ENCODE measurements at regions not wholly inside any gene's neighbourhood (a gene's known extent, or its start where the extent isn't known, plus 50 kb on each side); places are given as distances from the start of the nearest gene placed in this dataset.

DNA sequence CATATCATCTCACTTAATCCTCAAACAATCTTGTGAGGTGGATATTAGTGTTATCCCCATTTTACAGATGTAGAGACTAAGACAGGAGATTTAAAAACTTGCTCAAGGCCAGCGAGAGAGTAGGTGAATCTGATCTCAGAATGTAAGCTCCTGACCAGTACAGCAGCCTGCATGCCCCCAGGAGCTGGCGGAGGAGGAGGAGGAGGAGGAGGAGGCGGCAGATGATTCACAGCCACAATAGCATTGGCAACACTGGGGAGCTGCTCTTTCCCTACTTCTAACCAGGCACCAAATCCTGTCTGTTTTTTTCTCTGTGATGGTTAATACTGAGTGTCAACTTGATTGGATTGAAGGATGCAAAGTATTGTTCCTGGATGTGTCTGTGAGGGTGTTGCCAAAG lies 243.2 kb downstream of the ATG4C start:
- intact Hi-C loops (cut with DNase I), result no loop called here
- ATAC-seq, result no peak
- DNase-seq (ENCODE audit: low spot score), result no peak

DNA sequence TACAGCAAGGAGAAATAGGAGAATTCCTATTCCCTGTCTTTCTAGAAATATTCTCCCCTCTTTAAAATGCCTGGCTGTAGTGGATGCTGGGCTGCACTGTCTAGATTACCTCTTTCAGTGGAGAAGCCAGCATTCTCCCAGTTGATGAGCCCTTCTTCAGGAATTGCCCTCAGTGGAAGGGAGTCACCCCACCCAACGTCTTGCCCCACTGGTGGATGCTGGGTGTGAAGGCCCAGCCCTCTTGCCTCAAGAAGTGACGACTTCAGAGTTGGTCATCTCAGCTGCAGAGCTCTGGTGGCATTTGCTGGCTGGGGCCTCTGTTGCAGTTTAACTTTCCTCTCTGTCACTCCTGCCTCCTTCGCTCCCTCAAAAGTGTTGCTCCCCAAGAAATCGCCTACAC lies 248.2 kb downstream of the ATG4C start:
- intact Hi-C loops (cut with DNase I), result no loop called here
- DNase-seq (ENCODE audit: low spot score), result no peak
- ATAC-seq, result no peak

DNA sequence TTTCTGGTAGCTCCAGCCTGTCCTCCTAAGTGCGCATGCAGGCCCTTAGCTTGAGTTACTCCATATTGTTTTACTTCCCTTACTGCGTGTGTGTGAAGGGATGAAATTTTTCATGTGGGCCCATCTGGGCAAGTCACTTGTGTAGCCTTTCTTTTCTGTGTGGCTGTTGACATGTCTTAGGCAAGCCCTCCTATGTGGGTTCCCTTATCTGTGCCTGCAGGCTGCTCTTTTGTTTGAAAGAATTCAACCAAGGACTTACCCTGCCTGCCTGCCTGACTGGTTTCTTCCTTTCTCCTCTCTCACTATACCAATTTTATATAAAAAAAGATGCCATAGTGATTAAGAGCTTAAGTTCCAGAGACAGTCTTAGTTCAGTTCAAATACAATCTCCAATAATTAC lies 249.3 kb downstream of the ATG4C start:
- ATAC-seq, result no peak
- DNase-seq (ENCODE audit: low spot score), result no peak
- intact Hi-C loops (cut with DNase I), result no loop called here

DNA sequence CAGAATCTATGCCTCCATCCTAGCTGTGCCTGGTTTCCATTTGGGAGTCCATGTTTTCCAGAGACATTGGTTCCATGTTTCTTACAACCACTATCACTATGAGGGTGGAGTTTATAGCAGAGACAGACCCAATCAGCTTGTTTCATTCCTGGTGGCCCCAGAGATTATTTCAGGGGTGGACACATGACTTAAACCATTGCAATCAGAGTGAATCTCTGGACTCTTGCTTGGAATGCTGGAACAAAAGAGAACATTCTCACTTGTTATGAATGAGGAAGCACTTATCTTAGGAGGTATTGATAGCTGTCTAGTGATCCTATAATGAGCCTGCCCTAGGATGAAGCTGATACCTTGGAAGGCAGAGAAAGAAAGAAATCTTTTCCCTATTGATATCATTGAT lies 250.3 kb downstream of the ATG4C start:
- ATAC-seq (no peak), DNase-seq (ENCODE audit: low spot score) (no peak)
- intact Hi-C loops (cut with DNase I), result no loop called here

DNA sequence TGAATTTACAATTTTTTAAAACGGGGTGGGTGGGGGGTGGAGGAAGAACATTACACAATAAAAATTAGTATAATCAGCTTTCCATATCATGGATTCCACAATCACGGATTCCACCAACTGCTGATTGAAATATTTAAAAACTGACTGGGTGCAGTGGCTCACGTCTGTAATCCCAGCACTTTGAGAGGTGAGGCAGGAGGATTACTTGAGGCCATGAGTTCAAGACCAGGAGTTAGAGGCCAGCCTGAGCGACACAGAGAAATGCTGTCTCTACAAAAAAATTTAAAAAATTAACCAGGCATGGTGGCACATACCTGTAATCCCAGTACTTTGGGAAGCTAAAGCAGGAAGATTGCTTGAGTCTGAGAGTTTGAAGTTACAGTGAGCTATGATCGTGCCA lies 254.7 kb downstream of the ATG4C start:
- ATAC-seq (no peak), DNase-seq (ENCODE audit: low spot score) (no peak)
- intact Hi-C loops (cut with DNase I), result no loop called here

DNA sequence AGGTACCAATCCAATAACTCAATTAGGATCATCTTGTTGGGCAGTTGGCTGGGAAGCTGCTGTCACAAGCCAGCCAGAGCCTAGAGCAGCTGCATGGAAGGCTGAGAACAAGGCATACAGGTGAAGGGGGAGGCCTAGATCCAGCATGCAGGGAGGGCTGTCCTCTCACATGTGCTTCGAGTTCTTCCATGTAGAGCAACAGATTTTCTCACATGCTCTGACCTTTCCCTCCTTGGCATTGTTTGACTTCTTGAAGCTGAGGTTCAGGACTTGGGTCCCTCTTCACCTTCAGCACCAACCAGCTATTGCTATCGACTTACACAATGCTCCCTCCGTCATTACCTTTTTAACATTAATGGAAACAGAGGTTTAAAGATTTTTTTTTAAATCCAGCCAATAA lies 257.7 kb downstream of the ATG4C start:
- ATAC-seq (no peak), DNase-seq (ENCODE audit: low spot score) (no peak)
- intact Hi-C loops (cut with DNase I), result no loop called here

DNA sequence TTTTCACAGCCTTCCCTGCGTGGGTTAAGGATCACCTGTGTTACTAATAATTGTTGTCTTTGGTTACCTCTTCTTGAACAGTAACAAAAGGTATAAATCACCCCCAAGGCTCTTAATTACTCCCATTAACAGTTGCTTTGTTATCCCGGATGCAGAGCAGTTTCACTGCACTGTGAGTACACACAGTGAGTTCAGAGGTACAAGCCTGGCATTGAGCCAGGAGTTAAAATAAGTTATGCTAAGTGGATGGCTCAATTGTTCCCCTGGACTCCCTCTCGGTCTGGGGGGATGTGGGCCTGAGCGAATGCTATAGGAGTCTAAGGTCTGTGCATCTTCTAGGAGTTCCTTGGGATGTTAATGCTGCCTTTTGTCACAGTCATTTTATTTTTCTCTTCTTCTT lies 258.3 kb downstream of the ATG4C start:
- intact Hi-C loops (cut with DNase I), result no loop called here
- DNase-seq (ENCODE audit: low spot score) (no peak), ATAC-seq (no peak)

DNA sequence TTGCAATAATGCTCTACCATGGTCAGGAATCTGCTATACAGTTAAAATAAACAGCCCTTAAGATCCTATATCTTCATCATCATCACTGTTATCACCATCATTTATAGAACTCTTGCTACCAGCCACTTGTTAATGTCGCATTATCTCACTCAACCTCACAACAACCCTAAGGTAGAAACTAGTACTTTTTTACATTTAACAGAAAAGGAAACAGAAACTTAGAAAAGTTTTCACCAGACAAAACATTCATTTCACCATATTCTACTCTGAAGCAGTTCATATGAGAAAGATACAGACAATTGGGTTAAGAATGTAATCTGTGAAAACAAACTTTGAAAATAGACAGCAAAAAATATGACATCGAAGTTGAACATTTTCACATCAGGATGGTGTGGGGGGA lies 262.6 kb downstream of the ATG4C start:
- DNase-seq (ENCODE audit: low spot score), result no peak
- no peak for ATAC-seq
- intact Hi-C loops (cut with DNase I), result no loop called here

DNA sequence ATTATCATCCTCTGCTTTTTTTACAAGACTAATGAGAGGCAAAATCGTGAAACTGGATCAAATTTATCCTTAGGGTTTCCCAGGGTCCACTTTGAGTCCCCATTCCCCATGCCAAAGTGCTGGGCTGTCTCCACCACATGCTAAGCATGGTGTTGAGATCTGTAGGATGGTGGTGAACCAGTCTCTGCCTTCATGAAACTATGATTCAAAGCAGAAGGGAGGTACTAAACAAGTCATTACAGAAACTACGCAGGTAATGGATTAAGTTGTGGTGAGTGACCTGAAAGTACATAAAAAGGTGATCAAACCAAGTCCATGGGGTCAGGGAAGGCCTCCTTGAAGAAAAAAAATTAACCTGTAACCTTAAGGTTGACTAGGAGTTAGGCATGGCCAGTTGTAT lies 265.2 kb downstream of the ATG4C start:
- DNase-seq (ENCODE audit: low spot score) (no peak), ATAC-seq (no peak)
- intact Hi-C loops (cut with DNase I), result no loop called here

DNA sequence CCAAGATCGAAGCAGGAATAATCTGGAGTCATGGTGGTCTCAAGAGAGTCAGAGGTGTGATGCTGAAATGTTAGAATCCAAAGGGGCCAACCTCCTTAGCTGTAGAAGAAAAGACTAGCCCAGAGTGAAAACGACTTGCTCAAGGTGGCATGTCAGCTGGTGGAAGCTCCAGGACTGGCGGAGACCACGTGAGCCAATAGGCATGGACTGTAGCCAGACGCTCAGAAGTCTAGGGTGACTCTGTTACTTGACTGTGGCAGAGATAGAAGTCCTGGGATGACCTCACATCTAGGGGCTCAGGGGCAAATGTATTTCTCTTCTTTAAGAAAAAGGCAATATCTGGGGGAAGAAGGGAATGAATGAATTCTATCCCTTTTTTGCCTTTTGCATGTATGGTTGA lies 267.4 kb downstream of the ATG4C start:
- intact Hi-C loops (cut with DNase I), result no loop called here
- no peak for ATAC-seq
- no peak for DNase-seq (ENCODE audit: low spot score)

DNA sequence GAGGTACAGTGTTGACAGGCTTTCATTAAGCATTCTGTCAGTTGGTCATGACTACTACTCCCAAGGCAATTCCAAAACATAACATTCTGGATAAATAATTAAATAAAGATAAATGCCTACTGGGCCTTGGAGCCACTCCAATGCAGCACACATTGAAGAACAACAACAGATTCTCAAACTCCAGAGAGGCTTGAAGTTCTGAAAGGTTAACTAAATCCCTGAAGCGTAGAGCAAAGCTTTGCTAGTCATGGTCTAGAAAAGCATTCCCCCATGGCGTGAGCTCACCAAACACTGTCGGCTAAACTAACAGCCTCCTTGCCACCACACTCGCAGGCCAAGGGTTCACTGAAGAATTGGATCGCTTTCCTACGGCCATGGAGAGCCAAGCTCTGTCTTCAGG lies 268.0 kb downstream of the ATG4C start:
- ATAC-seq (no peak), DNase-seq (ENCODE audit: low spot score) (no peak)
- intact Hi-C loops (cut with DNase I), result no loop called here

DNA sequence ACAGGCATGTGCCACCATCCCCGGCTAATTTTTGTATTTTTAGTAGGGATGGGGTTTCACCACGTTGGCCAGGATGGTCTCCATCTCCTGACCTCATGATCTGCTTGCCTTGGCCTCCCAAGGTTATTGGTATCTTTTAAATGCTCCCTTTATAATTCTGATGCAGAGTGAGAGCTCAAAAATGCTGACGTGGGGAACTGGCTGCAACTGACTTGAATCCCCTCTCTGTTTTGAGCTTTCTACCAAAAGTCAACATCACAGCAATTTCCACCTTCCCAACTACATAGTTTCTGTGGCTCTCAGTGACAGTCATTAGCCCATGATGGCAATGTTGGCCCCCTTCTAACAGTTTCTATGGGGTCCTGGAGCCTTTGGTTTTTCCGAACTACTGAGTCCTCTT lies 268.2 kb upstream of the FOXD3 start:
- DNase-seq (ENCODE audit: low spot score) (no peak), ATAC-seq (no peak)
- intact Hi-C loops (cut with DNase I), result no loop called here

DNA sequence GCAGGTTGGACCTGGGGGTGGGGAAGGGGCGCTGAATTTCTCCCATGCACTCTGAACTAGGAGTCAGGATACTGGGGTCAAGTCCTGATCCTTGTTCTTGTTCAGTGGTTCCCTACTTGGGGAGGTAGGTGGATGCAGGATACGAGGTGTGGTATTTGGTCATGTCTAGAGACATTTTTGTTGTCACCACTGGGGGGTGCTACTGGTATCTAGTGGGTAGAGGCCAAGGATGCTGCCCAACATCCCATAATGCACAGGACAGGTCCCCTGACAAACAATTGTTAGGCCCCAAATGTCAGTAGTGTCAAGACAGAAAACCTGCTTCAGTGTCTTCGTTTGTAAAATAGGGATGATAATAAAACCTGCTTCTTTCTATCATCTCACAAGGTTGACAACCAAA lies 259.0 kb upstream of the FOXD3 start:
- ATAC-seq (no peak), DNase-seq (ENCODE audit: low spot score) (no peak)
- intact Hi-C loops (cut with DNase I), result no loop called here

DNA sequence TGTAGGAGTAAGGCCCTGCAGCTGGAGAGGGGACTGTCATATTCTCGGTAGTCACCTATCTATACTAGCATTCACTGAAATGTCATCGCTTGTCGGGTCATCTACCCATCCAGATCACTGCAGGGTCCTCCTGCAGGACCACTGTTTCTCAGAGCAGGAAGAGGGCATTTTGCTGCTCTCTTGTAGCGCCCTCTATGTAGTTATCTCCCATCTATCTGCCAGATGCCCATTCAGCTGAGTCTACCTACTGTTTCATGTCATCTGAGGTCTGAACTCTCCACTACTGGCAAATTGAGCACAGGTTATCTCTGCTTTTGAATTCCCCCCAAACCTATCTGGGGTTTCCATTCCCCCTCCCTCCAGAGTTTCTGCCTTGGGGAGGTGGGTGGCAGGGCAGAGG lies 258.2 kb upstream of the FOXD3 start:
- intact Hi-C loops (cut with DNase I), result no loop called here
- ATAC-seq (no peak), DNase-seq (ENCODE audit: low spot score) (no peak)

DNA sequence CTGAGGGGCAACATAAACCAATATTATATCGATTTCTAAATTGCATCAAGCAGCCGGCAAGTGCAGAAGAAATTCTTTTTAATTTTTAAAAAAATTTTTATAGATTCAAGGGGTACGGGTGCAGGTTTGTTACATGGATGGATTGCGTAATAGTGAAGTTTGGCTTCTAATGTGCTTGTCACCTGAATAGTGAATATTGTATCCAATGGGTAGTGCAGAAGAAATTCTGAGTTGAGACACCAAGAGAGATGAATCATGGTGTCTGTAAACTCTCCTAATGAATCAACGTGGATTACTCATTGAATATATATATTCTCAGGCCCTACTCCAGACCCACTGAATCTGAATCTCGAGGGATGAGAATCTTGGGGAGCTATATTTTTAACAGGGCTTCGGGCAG lies 253.7 kb upstream of the FOXD3 start:
- intact Hi-C loops (cut with DNase I), result no loop called here

DNA sequence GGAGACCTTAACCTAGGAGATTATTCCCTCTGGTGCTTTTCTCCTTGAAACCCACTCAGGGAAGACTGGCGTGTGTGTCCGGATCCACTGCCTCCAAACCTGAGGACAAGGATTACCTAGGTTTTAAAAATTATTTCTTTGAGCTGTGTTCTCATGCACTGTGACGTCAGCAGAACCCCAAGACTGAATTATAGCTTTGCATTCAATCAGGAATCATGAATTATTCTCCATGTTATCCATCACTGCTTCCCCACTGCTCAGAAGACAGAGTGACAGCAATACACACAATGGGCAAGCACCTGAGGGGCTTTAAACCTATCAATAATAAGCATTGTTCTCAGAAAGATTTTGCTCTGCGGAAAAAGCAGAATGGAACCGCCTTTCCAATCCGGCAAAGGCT lies 253.2 kb upstream of the FOXD3 start:
- no peak for DNase-seq (ENCODE audit: low spot score)
- intact Hi-C loops (cut with DNase I), result no loop called here
- ATAC-seq, result no peak

More for the DNA sequence above, 253.7 kb upstream of the FOXD3 start:
- ATAC-seq (no peak), DNase-seq (ENCODE audit: low spot score) (no peak)

DNA sequence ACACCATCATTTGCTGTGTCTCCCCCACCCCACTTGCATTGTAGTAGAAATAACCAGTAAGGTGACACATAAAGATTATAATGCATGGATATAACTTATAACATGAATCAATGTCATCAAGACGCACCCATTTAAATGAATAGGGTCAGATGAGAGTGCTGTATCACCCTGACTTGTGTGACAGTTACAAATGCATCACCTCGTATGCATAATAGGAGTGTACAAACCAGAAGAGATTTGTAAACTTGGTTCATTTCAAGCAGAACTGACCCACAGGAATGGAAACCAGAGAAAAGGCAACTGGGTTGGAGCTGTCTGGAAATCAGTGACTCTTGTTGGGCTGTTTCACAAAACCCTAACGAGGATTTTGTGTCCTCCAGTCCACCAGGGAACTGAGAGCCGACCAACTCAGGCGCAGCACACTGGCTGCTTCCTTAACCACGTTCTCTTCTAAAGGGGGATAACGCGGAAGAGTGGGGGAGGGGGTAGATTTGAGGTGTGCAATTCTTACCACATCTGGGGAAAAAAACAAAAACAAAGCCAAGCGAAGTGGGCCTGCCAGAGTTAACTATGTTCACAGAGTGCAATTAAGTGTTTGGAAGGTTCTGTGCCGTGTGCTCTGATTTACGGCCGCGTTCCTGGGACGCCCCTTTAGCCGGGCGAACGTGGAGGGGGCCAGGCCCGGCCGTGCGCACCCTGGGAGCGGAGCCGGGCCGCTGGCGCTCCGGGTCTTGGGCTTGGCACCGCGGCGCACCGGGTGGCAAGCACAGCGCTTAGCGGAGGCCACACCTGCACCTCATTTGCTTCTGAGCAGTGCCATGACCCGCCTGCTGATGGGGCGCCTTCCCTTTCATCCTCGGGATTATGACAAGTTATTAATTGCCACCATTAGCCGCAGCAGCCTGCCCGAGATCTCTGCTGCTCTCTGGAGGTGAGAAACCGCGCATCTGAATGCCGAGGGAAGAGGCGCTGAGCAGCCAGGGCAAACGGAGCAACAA lies 248.8 kb upstream of the FOXD3 start:
- intact Hi-C loops (cut with DNase I), result no loop called here
- DNase-seq (ENCODE audit: low spot score) (peak; percentile 66), ATAC-seq (peak; percentile 79)

DNA sequence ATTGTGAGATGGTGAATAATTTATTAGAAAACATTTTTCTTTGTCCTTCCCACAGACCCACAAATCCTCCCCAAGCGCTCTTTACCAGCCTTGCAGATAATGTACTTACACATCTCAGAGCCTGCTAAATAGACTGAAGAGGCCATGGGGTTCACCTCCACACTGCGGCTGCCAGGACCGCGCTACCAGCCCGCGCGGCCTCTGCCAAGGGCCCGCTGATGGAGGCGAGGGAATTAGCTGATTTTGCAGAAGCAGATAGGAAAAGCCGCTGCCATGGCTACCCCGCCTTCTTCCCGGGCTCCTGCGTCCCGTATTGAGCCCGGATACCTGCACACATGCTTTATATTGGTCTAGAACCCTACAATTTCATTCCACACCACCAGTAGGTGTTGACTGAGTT lies 248.0 kb upstream of the FOXD3 start:
- ATAC-seq (peak; percentile 66), DNase-seq (ENCODE audit: low spot score) (no peak)
- intact Hi-C loops (cut with DNase I), result no loop called here

DNA sequence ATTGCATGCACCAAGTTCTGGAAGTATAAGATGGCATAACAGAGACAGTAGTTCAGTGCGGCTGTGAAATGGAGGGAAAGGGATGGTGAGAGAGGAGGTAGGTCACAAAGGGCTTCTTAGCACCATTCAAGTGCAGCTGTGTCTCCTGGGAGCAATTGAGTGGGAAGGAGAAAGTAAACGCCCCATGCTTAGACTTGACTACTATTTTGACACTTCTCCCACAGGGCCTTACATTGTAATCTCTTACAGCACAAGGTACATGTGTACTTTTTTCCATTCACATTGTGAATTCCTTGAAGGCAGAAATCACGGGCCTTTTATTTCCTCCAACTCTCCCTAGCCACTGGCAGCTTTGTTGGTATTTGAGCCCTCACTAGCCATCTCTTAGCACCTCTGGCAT lies 239.6 kb upstream of the FOXD3 start:
- ATAC-seq (no peak), DNase-seq (ENCODE audit: low spot score) (no peak)
- intact Hi-C loops (cut with DNase I), result no loop called here

DNA sequence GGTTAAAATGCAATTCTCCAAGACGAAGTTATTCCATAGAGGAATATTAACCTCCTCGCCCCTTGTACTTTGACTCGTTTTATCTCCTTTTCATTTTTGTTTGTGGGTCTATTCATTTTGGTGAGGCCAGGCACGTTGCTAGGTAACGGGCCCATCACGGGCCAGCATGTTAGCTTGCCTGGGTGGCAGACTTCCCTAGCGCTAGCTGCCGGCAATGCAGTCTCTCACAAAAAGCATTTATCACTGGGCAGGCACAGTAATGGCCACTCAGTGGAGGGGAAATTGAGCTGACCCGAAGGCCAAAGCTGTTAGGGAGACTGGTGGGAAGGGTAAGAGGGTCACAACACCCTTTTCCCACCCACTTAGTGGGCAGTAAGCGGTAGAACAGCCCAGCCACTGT lies 234.4 kb upstream of the FOXD3 start:
- intact Hi-C loops (cut with DNase I), result no loop called here

DNA sequence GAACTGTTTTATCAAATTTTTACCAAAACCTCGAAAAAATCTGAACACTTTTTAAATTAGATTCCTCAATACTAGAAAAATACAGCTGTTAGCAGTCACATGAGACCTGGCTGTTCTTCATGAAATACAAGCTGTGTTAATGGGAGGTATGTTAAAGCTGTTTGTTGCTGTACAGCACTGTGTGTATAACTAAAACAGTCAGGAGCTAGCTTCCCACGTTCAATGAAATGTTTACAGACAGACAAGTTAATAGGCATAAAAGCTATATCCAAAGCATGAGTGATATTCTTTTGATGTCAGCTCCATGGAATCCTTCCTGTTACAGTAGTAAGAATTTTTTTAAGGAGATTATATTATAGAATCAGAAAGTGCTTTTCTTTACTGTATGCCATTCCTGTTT lies 223.2 kb upstream of the FOXD3 start:
- intact Hi-C loops (cut with DNase I), result no loop called here
- DNase-seq (ENCODE audit: low spot score), result no peak
- no peak for ATAC-seq

More for the DNA sequence above, 234.4 kb upstream of the FOXD3 start:
- DNase-seq (ENCODE audit: low spot score), result no peak
- no peak for ATAC-seq
